Neural progenitor cell (in vitro differentiated cells): ENCODE measurements at regions not wholly inside any gene's neighbourhood (a gene's known extent, or its start where the extent isn't known, plus 50 kb on each side); places are given as distances from the start of the nearest gene placed in this dataset.

ENCODE experiments used
- DNase-seq: peaks from one replicate; pipeline ENCODE4 v3.0.0-alpha.2; 2016; ENCODE audit warnings: low spot score
- H2AFZ ChIP-seq: fragments of 200-600 bp; sonication (generic); replicated peaks from 2 replicates; pipeline ENCODE4 v1.6.1; 2016; ENCODE audit warnings: antibody characterized with exemption
- H3F3A ChIP-seq: fragments of 200-600 bp; sonication (generic); 2 replicates; pipeline ENCODE4 v1.6.1; 2016; ENCODE audit warnings: antibody characterized with exemption, low read depth
- H3K27ac ChIP-seq: fragments of 200-600 bp; sonication (generic); 2 replicates; pipeline ENCODE4 v1.5.1; 2016; ENCODE audit warnings: mild to moderate bottlenecking
- H3K27me3 ChIP-seq: fragments of 200-600 bp; sonication (generic); 2 replicates; pipeline ENCODE4 v1.6.1; 2016; ENCODE audit warnings: mild to moderate bottlenecking, moderate library complexity
- H3K36me3 ChIP-seq: fragments of 200-600 bp; sonication (generic); 2 replicates; pipeline ENCODE4 v1.5.1; 2016
- H3K4me1 ChIP-seq: fragments of 200-600 bp; sonication (generic); 2 replicates; pipeline ENCODE4 v1.6.1; 2016; ENCODE audit warnings: mixed run types
- H3K4me2 ChIP-seq: fragments of 200-600 bp; sonication (generic); 2 replicates; pipeline ENCODE4 v1.6.1; 2016
- H3K4me3 ChIP-seq: fragments of 200-600 bp; sonication (generic); 2 replicates; pipeline ENCODE4 v1.5.1; 2016
- H3K79me2 ChIP-seq: fragments of 200-600 bp; sonication (generic); 2 replicates; pipeline ENCODE4 v1.6.1; 2016; ENCODE audit warnings: low read depth
- H3K9ac ChIP-seq: fragments of 200-600 bp; sonication (generic); 2 replicates; pipeline ENCODE4 v1.6.1; 2016
- H3K9me3 ChIP-seq: fragments of 200-600 bp; sonication (generic); 2 replicates; pipeline ENCODE4 v1.5.1; 2016; ENCODE audit warnings: low read depth
- H4K20me1 ChIP-seq: fragments of 200-600 bp; sonication (generic); 2 replicates; pipeline ENCODE4 v1.6.1; 2016; ENCODE audit warnings: low read depth
- H3K27ac Mint-ChIP-seq: 3 replicates; pipeline ENCODE4 v1.8.0; 2021; ENCODE audit warnings: mixed read lengths
- H3K27me3 Mint-ChIP-seq: 2 replicates; pipeline ENCODE4 v1.8.0; 2022; ENCODE audit warnings: low read depth, mild to moderate bottlenecking, inconsistent platforms, moderate library complexity, mixed read lengths; ENCODE audit not compliant: insufficient read depth
- H3K36me3 Mint-ChIP-seq: 3 replicates; pipeline ENCODE4 v1.8.0; 2021; ENCODE audit warnings: mixed read lengths
- H3K4me1 Mint-ChIP-seq: 3 replicates; pipeline ENCODE4 v1.8.0; 2021; ENCODE audit warnings: mixed read lengths
- H3K4me3 Mint-ChIP-seq: 3 replicates; pipeline ENCODE4 v1.8.0; 2021; ENCODE audit warnings: mild to moderate bottlenecking, moderate library complexity, mixed read lengths
- H3K9me3 Mint-ChIP-seq: 3 replicates; pipeline ENCODE4 v1.8.0; 2020; ENCODE audit warnings: mixed read lengths
- CTCF ChIP-seq: fragments of 200-600 bp; sonication (generic); IDR thresholded peaks from 2 replicates; pipeline ENCODE4 v1.5.1; 2017; ENCODE audit warnings: antibody characterized with exemption, mild to moderate bottlenecking
- EZH2 ChIP-seq: fragments of 200-600 bp; sonication (generic); IDR thresholded peaks from 2 replicates; pipeline ENCODE4 v1.6.1; 2017; ENCODE audit warnings: antibody characterized with exemption, mild to moderate bottlenecking, moderate library complexity
- EZH2phosphoT487 ChIP-seq: fragments of 200-600 bp; sonication (generic); IDR thresholded peaks from 2 replicates; pipeline ENCODE4 v1.6.1; 2017; ENCODE audit warnings: antibody characterized with exemption

GRCh38 chr17:77273397-77274085 is 132.8 kb downstream of the SEC14L1 start:
- Histone ChIP-seq H3K9ac (no peak overlapping the region), H3K4me2 (no peak overlapping the region), H4K20me1 (no peaks in the 10 kb centered on the region), H3F3A (peaks cover 16% of the 10 kb centered on the region), H3K4me3 (no peak overlapping the region), H3K27me3 (no peaks in the 10 kb centered on the region), H2AFZ (no peak overlapping the region), H3K36me3 (no peaks in the 10 kb centered on the region), H3K27ac (no peak overlapping the region), H3K4me1 (peaks cover 9% of the 10 kb centered on the region), H3K79me2 (no peaks in the 10 kb centered on the region), H3K9me3 (no peaks in the 10 kb centered on the region)
- Mint-ChIP-seq H3K36me3 (no peaks in the 10 kb centered on the region), H3K9me3 (no peaks in the 10 kb centered on the region), H3K27ac (no peak overlapping the region), H3K27me3 (peaks cover 4% of the 10 kb centered on the region), H3K4me3 (no peak overlapping the region), H3K4me1 (peaks cover 8% of the 10 kb centered on the region)
- no peak for DNase-seq
- TF ChIP-seq CTCF (no peak), EZH2phosphoT487 (no peak), EZH2 (no peak)

- no peaks in the 10 kb centered on the region for H3K36me3 Mint-ChIP-seq
Observed at GRCh38 chr17:77274096-77274845, 133.5 kb downstream of the SEC14L1 start.

GRCh38 chr17:77279448-77280303 is 138.9 kb downstream of the SEC14L1 start:
- Mint-ChIP-seq H3K36me3 (no peaks in the 10 kb centered on the region), H3K27me3 (peaks cover 37% of the 10 kb centered on the region), H3K9me3 (peaks cover 5% of the 10 kb centered on the region), H3K4me1 (peaks cover 23% of the 10 kb centered on the region), H3K4me3 (peak overlapping the region; percentile 82), H3K27ac (no peak overlapping the region)
- Histone ChIP-seq H2AFZ (no peak overlapping the region), H3F3A (peaks cover 35% of the 10 kb centered on the region), H3K9ac (no peak overlapping the region), H3K36me3 (no peaks in the 10 kb centered on the region), H3K4me3 (peak overlapping the region; percentile 72), H3K27me3 (peaks cover 41% of the 10 kb centered on the region), H3K79me2 (peaks cover 10% of the 10 kb centered on the region), H3K27ac (no peak overlapping the region), H3K9me3 (no peaks in the 10 kb centered on the region), H3K4me2 (peak overlapping the region; percentile 81), H4K20me1 (peaks cover 6% of the 10 kb centered on the region), H3K4me1 (peaks cover 35% of the 10 kb centered on the region)
- TF ChIP-seq EZH2 (no peak), CTCF (no peak), EZH2phosphoT487 (no peak)
- DNase-seq = peak; percentile 43

More at GRCh38 chr17:77274096-77274845, 133.5 kb downstream of the SEC14L1 start:
- peaks cover 18% of the 10 kb centered on the region for H3F3A ChIP-seq
- no peak for DNase-seq
- no peak overlapping the region for H3K4me3 ChIP-seq
- no peaks in the 10 kb centered on the region for H4K20me1 ChIP-seq
- H3K9me3 ChIP-seq = no peaks in the 10 kb centered on the region
- H3K9ac ChIP-seq = no peak overlapping the region
- no peak overlapping the region for H3K4me2 ChIP-seq
- Mint-ChIP-seq H3K27ac (no peak overlapping the region), H3K4me1 (peaks cover 8% of the 10 kb centered on the region), H3K27me3 (peaks cover 8% of the 10 kb centered on the region), H3K9me3 (no peaks in the 10 kb centered on the region), H3K4me3 (no peak overlapping the region)
- TF ChIP-seq EZH2phosphoT487 (no peak), EZH2 (no peak), CTCF (no peak)
- H3K36me3 ChIP-seq = no peaks in the 10 kb centered on the region
- peaks cover 9% of the 10 kb centered on the region for H3K4me1 ChIP-seq
- no peak overlapping the region for H3K27ac ChIP-seq
- no peaks in the 10 kb centered on the region for H3K79me2 ChIP-seq
- H3K27me3 ChIP-seq = peaks cover 7% of the 10 kb centered on the region
- H2AFZ ChIP-seq = no peak overlapping the region
